SK-N-SH treated with all-trans-retinoic acid at 6 μM for 48 hours (cell line): ENCODE measurements at regions not wholly inside any gene's neighbourhood (a gene's known extent, or its start where the extent isn't known, plus 50 kb on each side); places are given as distances from the start of the nearest gene placed in this dataset.

Experiments
- ATAC-seq: fragments of 200-7000 bp; cut with Tn5 transposase; 3 replicates; pipeline ENCODE4 v1.9.1; 2020; ENCODE audit warnings: mild to moderate bottlenecking, moderate library complexity
- ARNTL ChIP-seq: fragments of 450-650 bp; formaldehyde crosslinking; IDR thresholded peaks from 2 replicates; pipeline ENCODE4 v1.5.0; 2020; ENCODE audit warnings: low read depth, mild to moderate bottlenecking, moderate library complexity, borderline replicate concordance
- BACH2 ChIP-seq: fragments of 250-450 bp; sonication (Bioruptor Pico); IDR thresholded peaks from 2 replicates; pipeline ENCODE4 v1.9.0; 2021; ENCODE audit warnings: mild to moderate bottlenecking, borderline replicate concordance
- CSDC2 ChIP-seq: fragments of 250-450 bp; sonication (Bioruptor Pico); IDR thresholded peaks from 2 replicates; pipeline ENCODE4 v1.5.0; 2020; ENCODE audit warnings: mild to moderate bottlenecking, moderate library complexity
- ESRRG ChIP-seq: fragments of 250-450 bp; sonication (Bioruptor Pico); IDR thresholded peaks from 2 replicates; pipeline ENCODE4 v1.6.1; 2021; ENCODE audit warnings: mild to moderate bottlenecking
- ISL1 ChIP-seq: fragments of 250-450 bp; sonication (Bioruptor Pico); IDR thresholded peaks from 2 replicates; pipeline ENCODE4 v2.1.2; 2022; ENCODE audit warnings: mild to moderate bottlenecking, moderate library complexity
- OSR1 ChIP-seq: fragments of 250-450 bp; sonication (Bioruptor Pico); IDR thresholded peaks from 2 replicates; pipeline ENCODE4 v1.8.0; 2022; ENCODE audit warnings: moderate library complexity, mild to moderate bottlenecking, inconsistent platforms
- POU6F1 ChIP-seq: fragments of 250-450 bp; sonication (Bioruptor Pico); IDR thresholded peaks from 2 replicates; pipeline ENCODE4 v1.8.0; 2021; ENCODE audit warnings: low read depth, mild to moderate bottlenecking, moderate library complexity, borderline replicate concordance
- PPARA ChIP-seq: fragments of 250-450 bp; sonication (Bioruptor Pico); IDR thresholded peaks from 2 replicates; pipeline ENCODE4 v1.5.0; 2020; ENCODE audit warnings: mild to moderate bottlenecking, borderline replicate concordance
- RARB ChIP-seq: fragments of 250-450 bp; sonication (Bioruptor Pico); IDR thresholded peaks from 2 replicates; pipeline ENCODE4 v1.8.0; 2021; ENCODE audit warnings: mild to moderate bottlenecking, moderate library complexity
- TCF4 ChIP-seq: fragments of 250-450 bp; sonication (Bioruptor Pico); IDR thresholded peaks from 2 replicates; pipeline ENCODE4 v1.8.0; 2021; ENCODE audit warnings: mild to moderate bottlenecking, moderate library complexity, borderline replicate concordance
- TOX ChIP-seq: fragments of 250-450 bp; sonication (Bioruptor Pico); IDR thresholded peaks from 2 replicates; pipeline ENCODE4 v1.8.0; 2021; ENCODE audit warnings: mild to moderate bottlenecking, moderate library complexity, borderline replicate concordance
- TSHZ2 ChIP-seq: fragments of 250-450 bp; sonication (Bioruptor Pico); IDR thresholded peaks from 2 replicates; pipeline ENCODE4 v1.5.0; 2020; ENCODE audit warnings: mild to moderate bottlenecking, moderate library complexity
- ZC3H10 ChIP-seq: fragments of 250-450 bp; sonication (Bioruptor Pico); IDR thresholded peaks from 2 replicates; pipeline ENCODE4 v1.5.1; 2021; ENCODE audit warnings: mild to moderate bottlenecking, moderate library complexity
- ZFP3 ChIP-seq: fragments of 250-450 bp; sonication (Bioruptor Pico); IDR thresholded peaks from 2 replicates; pipeline ENCODE4 v1.5.0; 2020; ENCODE audit warnings: mild to moderate bottlenecking, moderate library complexity
- ZFP30 ChIP-seq: fragments of 450-650 bp; formaldehyde crosslinking; IDR thresholded peaks from 2 replicates; pipeline ENCODE4 v1.5.0; 2022; ENCODE audit warnings: mild to moderate bottlenecking, moderate library complexity
- ZNF565 ChIP-seq: fragments of 450-650 bp; formaldehyde crosslinking; conservative IDR thresholded peaks from 2 replicates; pipeline ENCODE4 v1.5.0; 2020; ENCODE audit warnings: low read depth, mild to moderate bottlenecking, moderate library complexity
- ZNF70 ChIP-seq: fragments of 450-650 bp; formaldehyde crosslinking; IDR thresholded peaks from 2 replicates; pipeline ENCODE4 v1.5.0; 2020; ENCODE audit warnings: mild to moderate bottlenecking, moderate library complexity
- ZNF8 ChIP-seq: fragments of 450-650 bp; formaldehyde crosslinking; IDR thresholded peaks from 2 replicates; pipeline ENCODE4 v1.5.0; 2020; ENCODE audit warnings: mild to moderate bottlenecking, moderate library complexity
- TF ChIP-seq, protein P1 (sequence below): fragments of 250-450 bp; sonication (Bioruptor Pico); IDR thresholded peaks from 2 replicates; pipeline ENCODE4 v1.5.1; 2021; ENCODE audit warnings: mild to moderate bottlenecking, moderate library complexity
- TF ChIP-seq, protein P2 (sequence below): fragments of 250-450 bp; sonication (Bioruptor Pico); IDR thresholded peaks from 2 replicates; pipeline ENCODE4 v1.8.0; 2020; ENCODE audit warnings: mild to moderate bottlenecking, moderate library complexity, borderline replicate concordance

GRCh38 chr2:42951263-42951938, 159.0 kb upstream of the HAAO start (continued):
- TF ChIP-seq ESRRG (CRISPR knock-in tag) (no peak), PPARA (CRISPR knock-in tag) (no peak), ISL1 (no peak), ZFP3 (CRISPR knock-in tag) (no peak), ZFP30 (no peak), ZNF8 (CRISPR knock-in tag) (no peak), OSR1 (CRISPR knock-in tag) (no peak), RARB (CRISPR knock-in tag) (no peak)
- TF ChIP-seq, protein P1, sequence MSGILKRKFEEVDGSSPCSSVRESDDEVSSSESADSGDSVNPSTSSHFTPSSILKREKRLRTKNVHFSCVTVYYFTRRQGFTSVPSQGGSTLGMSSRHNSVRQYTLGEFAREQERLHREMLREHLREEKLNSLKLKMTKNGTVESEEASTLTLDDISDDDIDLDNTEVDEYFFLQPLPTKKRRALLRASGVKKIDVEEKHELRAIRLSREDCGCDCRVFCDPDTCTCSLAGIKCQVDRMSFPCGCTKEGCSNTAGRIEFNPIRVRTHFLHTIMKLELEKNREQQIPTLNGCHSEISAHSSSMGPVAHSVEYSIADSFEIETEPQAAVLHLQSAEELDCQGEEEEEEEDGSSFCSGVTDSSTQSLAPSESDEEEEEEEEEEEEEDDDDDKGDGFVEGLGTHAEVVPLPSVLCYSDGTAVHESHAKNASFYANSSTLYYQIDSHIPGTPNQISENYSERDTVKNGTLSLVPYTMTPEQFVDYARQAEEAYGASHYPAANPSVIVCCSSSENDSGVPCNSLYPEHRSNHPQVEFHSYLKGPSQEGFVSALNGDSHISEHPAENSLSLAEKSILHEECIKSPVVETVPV (CRISPR knock-in tag) = no peak
- TF ChIP-seq, all 23 proteins: peak for 0

- TF ChIP-seq ZNF8 (CRISPR knock-in tag) (no peak), ZFP3 (CRISPR knock-in tag) (no peak), CSDC2 (no peak), RARB (CRISPR knock-in tag) (no peak), ZFP30 (no peak)
- no peak for ATAC-seq
Measured at GRCh38 chr2:42949125-42949524, 156.7 kb upstream of the HAAO start.

GRCh38 chr2:42947809-42948600, 155.6 kb upstream of the HAAO start:
- ATAC-seq = no peak
- TF ChIP-seq, protein P1 (CRISPR knock-in tag) = no peak
- TF ChIP-seq ZFP3 (CRISPR knock-in tag) = no peak
- TF ChIP-seq ZNF70 (CRISPR knock-in tag) = no peak
- TF ChIP-seq TCF4 = no peak
- no peak for TF ChIP-seq ISL1
- TF ChIP-seq ZNF565 (CRISPR knock-in tag) = no peak
- no peak for TF ChIP-seq ARNTL
- TF ChIP-seq BACH2 (CRISPR knock-in tag) = no peak
- TF ChIP-seq OSR1 (CRISPR knock-in tag) = no peak
- TF ChIP-seq POU6F1 = no peak
- no peak for TF ChIP-seq TSHZ2 (CRISPR knock-in tag)
- no peak for TF ChIP-seq ZNF8 (CRISPR knock-in tag)
- TF ChIP-seq, protein P2, sequence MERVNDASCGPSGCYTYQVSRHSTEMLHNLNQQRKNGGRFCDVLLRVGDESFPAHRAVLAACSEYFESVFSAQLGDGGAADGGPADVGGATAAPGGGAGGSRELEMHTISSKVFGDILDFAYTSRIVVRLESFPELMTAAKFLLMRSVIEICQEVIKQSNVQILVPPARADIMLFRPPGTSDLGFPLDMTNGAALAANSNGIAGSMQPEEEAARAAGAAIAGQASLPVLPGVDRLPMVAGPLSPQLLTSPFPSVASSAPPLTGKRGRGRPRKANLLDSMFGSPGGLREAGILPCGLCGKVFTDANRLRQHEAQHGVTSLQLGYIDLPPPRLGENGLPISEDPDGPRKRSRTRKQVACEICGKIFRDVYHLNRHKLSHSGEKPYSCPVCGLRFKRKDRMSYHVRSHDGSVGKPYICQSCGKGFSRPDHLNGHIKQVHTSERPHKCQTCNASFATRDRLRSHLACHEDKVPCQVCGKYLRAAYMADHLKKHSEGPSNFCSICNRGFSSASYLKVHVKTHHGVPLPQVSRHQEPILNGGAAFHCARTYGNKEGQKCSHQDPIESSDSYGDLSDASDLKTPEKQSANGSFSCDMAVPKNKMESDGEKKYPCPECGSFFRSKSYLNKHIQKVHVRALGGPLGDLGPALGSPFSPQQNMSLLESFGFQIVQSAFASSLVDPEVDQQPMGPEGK (CRISPR knock-in tag) = no peak
- TF ChIP-seq RARB (CRISPR knock-in tag) = no peak
- no peak for TF ChIP-seq PPARA (CRISPR knock-in tag)
- no peak for TF ChIP-seq ZC3H10
- no peak for TF ChIP-seq TOX (CRISPR knock-in tag)
- TF ChIP-seq ESRRG (CRISPR knock-in tag) = no peak
